ENCODE measurements at regions not wholly inside any gene's neighbourhood (a gene's known extent, or its start where the extent isn't known, plus 50 kb on each side); places are given as distances from the start of the nearest gene placed in this dataset.
A peak's percentile ranks its signal among the peaks of the same experiment; 100 is the strongest.
"Not testable (repeated sequence)": the region's sequence is repeated elsewhere in the genome, so short reads cannot be mapped to it uniquely, and the experiment has no call there.

DNA sequence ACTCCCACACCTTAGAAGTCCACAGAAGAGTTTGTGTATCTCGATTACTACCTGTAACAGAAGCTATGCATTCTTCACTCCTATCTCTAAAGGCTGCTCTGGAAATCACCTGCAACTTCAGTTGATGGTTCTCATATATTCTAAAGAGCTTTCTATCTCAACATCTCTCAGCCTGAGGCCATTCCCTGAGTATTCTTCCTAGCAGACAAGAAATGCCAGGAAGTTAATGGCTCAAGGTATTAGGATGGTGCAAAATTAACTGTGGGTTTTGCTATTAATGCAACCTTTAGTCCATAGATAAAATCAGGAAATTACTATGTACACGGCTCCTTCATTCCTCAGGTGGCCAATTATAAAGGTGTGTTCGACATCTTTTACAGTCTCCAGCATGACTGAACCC, 290.1 kb downstream of the ZNF716 start:
- H3K36me3 Mint-ChIP-seq, H3K4me1 Mint-ChIP-seq, H3K9me3 Mint-ChIP-seq, H3K4me3 Mint-ChIP-seq, H3K27ac Mint-ChIP-seq, H3K27me3 Mint-ChIP-seq: not testable (repeated sequence)

DNA sequence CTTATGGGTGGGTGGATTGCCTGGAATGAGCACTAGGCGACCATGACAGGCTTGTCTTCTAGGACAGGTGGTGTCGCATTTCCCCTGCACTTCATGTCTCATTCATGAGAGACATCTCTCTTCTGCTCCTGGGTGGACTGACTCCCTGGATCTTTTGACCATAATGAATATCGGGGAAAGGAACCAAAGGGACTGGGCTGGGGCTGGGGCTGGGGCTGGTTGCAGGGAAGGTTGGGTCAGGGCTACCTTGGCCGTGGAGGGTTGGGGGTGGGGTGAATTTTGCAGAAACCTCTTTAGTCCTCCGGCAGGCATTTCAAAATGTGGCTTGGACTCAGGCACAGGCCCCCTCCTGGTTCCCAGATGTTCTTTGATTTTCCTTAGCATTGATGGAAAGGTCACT, 319.2 kb downstream of the ZNF716 start:
- H3K9me3 Mint-ChIP-seq: peaks cover 3 to 12% (median 7%) of the 10 kb centered on the region in 3 donors
- no peak overlapping the region for H3K4me3 Mint-ChIP-seq
- H3K27me3 Mint-ChIP-seq: no peaks in the 10 kb centered on the region

DNA sequence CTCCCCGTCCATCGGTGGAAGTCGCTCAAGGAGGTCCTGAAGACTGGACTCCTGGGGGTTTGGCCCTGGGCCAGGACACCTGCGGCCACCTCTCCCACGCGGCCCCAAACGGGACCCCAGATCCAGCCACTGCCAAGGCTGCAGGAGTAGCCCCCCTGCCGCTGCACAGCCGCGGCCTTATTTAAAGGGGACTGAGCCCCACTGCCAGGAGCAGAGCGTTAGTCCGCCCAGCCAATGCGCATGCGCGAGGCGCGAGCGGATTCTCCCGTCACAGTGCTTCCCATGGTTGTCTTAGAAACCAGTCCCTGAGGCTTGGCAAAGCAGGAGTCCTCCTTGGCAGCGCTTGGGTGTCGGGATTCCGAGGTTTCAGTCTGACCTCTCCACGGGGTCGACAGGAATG, 320.0 kb downstream of the ZNF716 start:
- Mint-ChIP-seq H3K27ac (no peak overlapping the region), H3K36me3 (no peaks in the 10 kb centered on the region), H3K9me3 (peaks cover 3 to 12% (median 7%) of the 10 kb centered on the region in 3 donors), H3K4me3 (no peak overlapping the region), H3K27me3 (no peaks in the 10 kb centered on the region), H3K4me1 (no peaks in the 10 kb centered on the region)

More for the DNA sequence above, 319.2 kb downstream of the ZNF716 start:
- Mint-ChIP-seq H3K36me3 (no peaks in the 10 kb centered on the region), H3K4me1 (no peaks in the 10 kb centered on the region), H3K27ac (no peak overlapping the region)

DNA sequence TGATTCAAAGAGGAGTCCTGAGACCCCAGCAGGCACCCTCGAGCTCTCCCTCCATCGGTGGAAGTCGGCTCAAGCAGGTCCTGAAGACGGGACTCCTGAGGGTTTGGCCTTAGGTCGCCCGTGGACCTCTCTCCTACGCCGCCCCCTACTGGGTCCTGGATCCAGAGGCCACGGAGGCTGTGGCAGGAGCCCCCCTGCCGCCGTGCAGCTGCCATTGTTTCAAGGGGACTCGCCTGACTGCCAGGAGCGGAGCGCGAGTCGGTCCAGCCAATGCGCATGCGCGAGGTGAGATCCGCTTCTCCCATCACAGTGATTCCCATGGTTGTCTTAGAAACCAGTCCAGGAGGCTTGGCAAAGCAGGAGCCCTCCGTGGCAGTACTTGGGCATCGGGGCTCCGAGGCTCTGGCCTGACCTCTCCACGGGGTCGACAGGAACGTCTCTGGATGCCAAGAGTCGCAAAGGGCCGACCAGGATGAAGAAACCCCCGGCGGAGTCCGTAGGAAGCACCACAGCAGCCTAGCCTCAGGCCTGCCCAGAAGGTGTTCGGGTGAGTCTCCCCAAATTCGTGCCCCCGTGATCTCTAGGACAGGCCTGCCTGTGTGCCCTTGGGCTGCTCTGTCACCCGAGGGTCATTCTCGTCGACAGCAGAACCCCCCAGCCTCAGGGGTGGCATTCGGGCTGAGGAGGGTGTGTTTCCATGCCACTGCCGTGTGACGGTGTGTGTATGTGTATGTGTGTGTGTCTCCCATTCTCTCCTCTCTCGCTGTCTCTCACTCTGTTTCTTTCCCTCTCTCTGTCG, 322.3 kb downstream of the ZNF716 start:
- Mint-ChIP-seq H3K4me3 (no peak overlapping the region), H3K36me3 (no peaks in the 10 kb centered on the region), H3K27ac (no peak overlapping the region), H3K4me1 (no peaks in the 10 kb centered on the region), H3K27me3 (no peaks in the 10 kb centered on the region), H3K9me3 (peaks cover 4 to 12% (median 10%) of the 10 kb centered on the region in 3 donors)

DNA sequence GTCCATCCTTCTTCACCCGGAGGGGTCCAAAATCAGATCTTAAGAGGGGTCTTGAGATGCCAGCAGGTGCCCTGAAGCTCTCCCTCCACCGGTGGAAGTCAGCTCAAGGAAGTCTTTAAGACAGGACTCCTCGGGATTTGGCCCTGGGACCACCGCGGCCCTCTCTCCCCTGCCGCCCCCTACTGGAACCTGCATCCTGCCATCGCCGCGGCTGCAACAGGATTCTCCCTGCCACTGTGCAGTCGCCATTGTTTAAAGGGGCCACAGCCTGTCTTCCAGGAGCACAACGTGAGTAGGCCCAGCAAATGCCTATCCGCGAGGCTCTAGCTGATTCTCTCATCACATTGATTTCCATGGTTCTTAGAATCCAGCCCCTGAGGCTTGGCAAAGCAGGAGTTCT, 324.3 kb downstream of the ZNF716 start:
- H3K36me3 Mint-ChIP-seq: no peaks in the 10 kb centered on the region
- no peak overlapping the region for H3K4me3 Mint-ChIP-seq
- H3K27me3 Mint-ChIP-seq: no peaks in the 10 kb centered on the region
- H3K9me3 Mint-ChIP-seq: peaks cover 4 to 18% (median 8%) of the 10 kb centered on the region in 3 donors
- H3K27ac Mint-ChIP-seq: no peak overlapping the region
- no peaks in the 10 kb centered on the region for H3K4me1 Mint-ChIP-seq

DNA sequence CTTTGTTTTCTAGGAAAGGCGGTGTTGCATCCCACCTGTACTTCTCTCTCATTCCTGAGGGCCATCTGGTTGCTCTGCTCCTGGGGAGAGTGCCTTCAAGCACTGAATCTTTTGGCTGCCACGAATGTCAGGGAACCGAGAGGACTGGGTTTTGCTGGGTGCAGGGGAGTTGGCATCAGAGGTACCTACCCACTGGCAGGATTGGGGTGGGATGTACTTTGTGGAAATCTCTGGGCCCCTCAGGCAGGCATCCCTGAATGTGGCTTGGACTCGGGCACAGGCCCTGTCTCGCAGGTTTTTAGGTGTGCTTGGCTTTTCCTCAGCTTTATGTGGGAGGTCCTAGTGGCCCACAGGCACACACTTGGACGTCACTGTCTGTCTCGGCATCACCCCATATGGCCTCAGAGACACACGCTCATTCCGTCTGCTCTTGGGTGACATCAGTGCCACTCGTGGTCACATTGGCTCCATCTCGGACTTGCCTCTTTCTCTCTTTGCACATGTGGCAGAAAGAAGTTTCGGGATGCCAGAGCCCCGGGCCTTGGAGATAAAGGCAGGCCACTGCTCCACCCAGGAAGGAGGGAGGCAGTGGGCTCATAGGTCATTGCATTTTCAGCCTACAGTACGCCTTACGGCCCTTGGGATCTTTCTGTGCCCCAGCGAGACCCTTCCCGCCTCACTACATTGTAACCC, 325.6 kb downstream of the ZNF716 start:
- H3K36me3 Mint-ChIP-seq: no peaks in the 10 kb centered on the region
- H3K4me1 Mint-ChIP-seq: no peaks in the 10 kb centered on the region
- no peak overlapping the region for H3K4me3 Mint-ChIP-seq
- peaks cover 4 to 19% (median 10%) of the 10 kb centered on the region in 3 donors for H3K9me3 Mint-ChIP-seq
- H3K27me3 Mint-ChIP-seq: no peaks in the 10 kb centered on the region
- H3K27ac Mint-ChIP-seq: peak overlapping the region in 1 of 3 donors; percentile 59

DNA sequence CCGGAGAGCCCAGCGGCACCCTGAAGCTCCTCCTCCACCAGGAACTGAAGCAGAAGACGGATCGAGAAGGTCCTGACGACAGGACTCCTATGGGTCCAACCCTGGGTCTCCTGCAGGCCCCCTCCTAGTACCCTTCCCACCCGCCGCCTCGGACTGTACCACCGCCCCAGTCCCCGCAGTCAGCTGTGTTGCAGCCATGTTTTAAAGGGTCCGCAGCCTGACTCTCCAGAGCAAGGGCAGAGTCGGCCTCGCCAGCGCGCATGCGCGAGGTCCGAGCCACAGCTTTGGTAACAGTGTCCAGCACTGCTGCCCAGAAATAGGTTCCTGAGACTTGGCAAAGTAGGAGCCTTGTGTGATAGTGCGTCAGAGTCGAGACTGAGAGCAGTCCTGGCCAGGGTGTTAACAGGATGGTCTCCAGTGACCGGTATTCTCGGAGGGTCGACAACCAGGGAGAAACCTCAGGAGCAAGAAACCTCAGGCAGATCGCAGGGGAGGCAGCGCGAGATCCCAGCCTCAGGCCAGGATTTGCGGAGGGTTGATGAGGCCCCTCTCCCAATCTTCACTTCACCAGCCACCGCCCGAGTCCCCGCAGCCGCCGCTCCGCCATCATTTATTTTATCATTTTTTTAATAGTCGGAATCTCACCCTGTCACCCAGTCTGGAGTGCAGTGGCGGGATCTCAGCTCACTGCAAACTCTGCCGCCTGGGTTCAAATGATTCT, 326.3 kb downstream of the ZNF716 start:
- not testable (repeated sequence) for H3K27ac Mint-ChIP-seq, H3K4me1 Mint-ChIP-seq, H3K27me3 Mint-ChIP-seq, H3K36me3 Mint-ChIP-seq, H3K4me3 Mint-ChIP-seq
- H3K9me3 Mint-ChIP-seq: peaks cover 4 to 17% (median 10%) of the 10 kb centered on the region in 3 donors

DNA sequence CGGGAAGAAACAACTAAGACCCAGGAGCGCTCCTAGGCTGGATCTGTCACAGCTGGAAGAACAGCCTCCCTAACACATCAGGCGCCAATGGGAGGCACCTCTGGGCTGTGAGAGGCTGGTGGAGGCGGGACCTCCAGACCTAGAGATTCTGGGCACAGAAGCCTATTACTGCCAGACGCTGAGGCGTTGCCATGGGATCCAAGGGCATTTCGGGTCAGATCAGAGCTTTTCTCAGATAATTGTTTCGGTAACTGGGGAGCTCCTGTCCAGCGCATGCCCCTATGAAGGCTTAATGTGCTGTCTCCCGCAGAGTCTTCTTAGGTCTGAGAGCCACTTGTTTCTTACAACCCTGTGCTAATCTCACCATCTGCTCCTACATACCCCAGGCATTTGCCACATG, 339.2 kb downstream of the ZNF716 start:
- H3K27me3 Mint-ChIP-seq: no peaks in the 10 kb centered on the region
- no peak overlapping the region for H3K4me3 Mint-ChIP-seq
- H3K36me3 Mint-ChIP-seq: no peaks in the 10 kb centered on the region
- peaks cover 0 to 8% (median 5%) of the 10 kb centered on the region in 3 donors for H3K9me3 Mint-ChIP-seq
- peaks cover 0 to 2% (median 0%) of the 10 kb centered on the region in 3 donors for H3K4me1 Mint-ChIP-seq
- H3K27ac Mint-ChIP-seq: no peak overlapping the region

DNA sequence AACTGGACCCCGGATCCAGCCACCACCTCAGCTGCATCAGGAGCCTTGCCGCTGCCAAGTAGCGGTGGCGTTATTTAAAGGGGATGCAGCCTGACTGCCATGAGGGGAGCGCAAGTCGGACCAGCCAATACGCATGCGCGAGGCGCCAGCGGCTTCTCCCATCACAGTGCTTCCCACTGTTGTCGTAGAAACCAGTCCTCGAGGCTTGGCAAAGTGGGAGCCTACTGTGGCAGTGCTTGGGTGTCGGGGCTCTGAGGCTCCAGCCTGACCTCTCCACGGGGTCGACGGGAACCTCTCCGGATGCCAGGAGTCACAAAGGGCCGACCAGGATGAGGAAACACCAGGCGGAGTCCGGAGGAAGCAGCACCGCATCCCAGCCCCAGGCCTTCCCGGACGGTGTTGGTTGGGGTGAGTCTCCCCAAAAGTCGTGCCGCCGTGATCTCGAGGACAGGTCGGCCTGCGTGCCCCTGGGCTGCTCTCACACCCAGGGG, 369.6 kb downstream of the ZNF716 start:
- Mint-ChIP-seq H3K4me1 (no peaks in the 10 kb centered on the region), H3K27ac (no peak overlapping the region), H3K9me3 (peaks cover 4 to 9% (median 7%) of the 10 kb centered on the region in 3 donors), H3K36me3 (no peaks in the 10 kb centered on the region), H3K27me3 (no peaks in the 10 kb centered on the region), H3K4me3 (no peak overlapping the region)

DNA sequence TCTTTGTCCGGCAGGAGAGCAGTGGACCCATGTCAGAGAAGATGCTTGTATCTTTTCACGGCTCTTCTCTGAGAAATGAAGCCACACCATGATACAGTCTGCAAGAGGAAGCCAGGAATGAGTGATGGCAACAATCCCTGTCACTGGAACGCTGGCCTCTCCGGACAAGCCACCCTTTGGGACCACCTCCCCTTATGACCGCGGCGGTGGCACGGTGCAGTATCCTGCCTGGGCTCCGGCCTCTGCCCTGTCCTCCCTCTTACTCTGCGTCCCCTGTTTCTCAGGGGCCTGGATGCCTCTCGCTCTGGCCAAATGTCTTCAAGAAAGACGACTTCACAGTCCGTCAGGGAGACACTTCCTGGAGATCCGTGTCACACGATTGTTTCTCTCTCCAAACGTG, 370.5 kb downstream of the ZNF716 start:
- H3K27ac Mint-ChIP-seq: no peak overlapping the region
- H3K27me3 Mint-ChIP-seq: no peaks in the 10 kb centered on the region
- H3K4me1 Mint-ChIP-seq: no peaks in the 10 kb centered on the region
- H3K36me3 Mint-ChIP-seq: no peaks in the 10 kb centered on the region
- peaks cover 4 to 9% (median 7%) of the 10 kb centered on the region in 3 donors for H3K9me3 Mint-ChIP-seq
- no peak overlapping the region for H3K4me3 Mint-ChIP-seq

DNA sequence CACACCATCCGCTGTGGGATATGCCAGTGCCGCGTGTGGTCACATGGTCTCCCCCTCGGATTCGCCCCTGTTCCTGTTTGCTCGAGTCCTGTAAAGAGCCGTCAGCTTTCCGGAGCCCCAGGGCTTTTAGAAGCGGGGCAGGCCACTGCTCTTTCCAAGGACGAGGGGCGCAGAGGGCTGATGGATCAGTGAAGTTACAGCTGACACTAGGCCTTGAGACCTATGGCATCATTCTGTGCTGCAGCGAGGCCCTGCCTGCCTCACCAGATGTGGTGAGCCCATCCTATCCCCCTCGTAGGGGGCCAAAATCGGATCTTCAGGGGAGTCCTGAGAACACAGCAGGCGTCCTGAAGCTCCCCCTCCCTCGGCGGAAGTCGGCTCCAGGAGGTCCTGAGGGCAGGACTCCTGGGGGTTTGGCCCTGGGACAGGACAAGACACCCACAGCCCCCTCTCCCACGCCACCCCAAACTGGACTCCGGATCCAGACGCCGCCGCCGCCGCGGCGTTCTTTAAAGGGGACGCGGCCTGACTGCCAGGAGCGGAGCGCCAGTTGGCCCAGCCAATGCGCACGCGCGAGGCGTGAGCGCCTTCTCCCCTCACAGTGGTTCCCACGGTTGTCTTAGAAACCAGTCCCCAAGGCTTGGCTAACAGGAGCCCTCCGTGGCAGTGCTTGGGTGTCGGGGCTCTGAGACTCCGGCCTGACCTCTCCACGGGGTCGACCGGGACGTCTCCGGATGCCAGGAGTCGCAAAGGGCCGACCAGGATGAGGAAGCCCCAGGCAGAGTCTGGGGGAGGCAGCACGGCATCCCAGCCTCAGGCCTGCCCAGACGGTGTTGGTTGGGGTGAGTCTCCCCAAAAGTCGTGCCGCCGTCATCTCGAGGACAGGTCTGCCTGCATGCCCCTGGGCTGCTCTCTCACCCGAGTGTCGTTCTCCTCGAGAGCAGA, 371.7 kb downstream of the ZNF716 start:
- Mint-ChIP-seq H3K4me3 (no peak overlapping the region), H3K9me3 (peaks cover 4 to 9% (median 7%) of the 10 kb centered on the region in 3 donors), H3K27me3 (no peaks in the 10 kb centered on the region), H3K4me1 (no peaks in the 10 kb centered on the region), H3K27ac (peak overlapping the region in 1 of 3 donors; percentile 64), H3K36me3 (no peaks in the 10 kb centered on the region)

DNA sequence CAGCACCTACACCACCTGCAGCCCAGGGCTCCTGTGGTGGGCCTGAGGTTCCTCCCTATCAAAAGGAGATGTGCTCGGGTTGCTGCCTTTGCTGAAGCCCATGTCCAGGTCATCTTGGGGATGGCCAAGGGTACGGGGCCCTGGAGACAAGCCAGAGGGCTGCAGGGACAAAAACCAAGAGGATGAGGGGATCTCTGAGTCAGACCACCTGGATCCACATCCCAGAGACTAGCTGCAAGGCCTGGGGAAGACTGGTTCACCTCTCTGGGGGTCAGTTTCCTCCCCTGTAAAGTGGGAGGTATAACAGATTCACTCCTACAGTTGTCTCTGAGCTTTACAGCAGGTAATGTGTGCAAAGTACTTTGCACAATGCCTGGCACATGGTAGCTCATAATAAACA, 376.6 kb downstream of the ZNF716 start:
- H3K27ac Mint-ChIP-seq, H3K27me3 Mint-ChIP-seq, H3K4me3 Mint-ChIP-seq, H3K36me3 Mint-ChIP-seq, H3K9me3 Mint-ChIP-seq, H3K4me1 Mint-ChIP-seq: not testable (repeated sequence)

DNA sequence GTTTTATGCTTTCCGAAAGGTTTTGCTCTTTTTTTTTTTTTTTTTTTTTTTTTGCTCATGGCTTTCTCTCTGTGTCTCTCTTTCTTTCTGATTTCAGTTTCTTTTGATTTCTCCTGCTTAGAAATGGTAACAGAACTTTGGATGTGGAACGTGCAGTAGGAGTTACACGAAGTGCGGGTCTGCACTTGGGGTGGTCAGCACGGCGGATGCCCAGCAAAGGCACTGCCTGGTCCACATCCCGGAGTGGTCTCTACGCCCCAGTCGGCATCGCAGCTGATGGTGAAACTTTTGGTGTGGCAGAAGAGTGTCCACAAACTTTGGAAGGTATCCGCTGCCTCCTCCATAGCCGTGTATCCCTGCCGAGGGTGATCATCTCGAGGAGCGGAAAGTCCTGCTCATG, 385.2 kb downstream of the ZNF716 start:
- not testable (repeated sequence) for H3K27me3 Mint-ChIP-seq, H3K4me1 Mint-ChIP-seq, H3K4me3 Mint-ChIP-seq, H3K36me3 Mint-ChIP-seq, H3K9me3 Mint-ChIP-seq, H3K27ac Mint-ChIP-seq

DNA sequence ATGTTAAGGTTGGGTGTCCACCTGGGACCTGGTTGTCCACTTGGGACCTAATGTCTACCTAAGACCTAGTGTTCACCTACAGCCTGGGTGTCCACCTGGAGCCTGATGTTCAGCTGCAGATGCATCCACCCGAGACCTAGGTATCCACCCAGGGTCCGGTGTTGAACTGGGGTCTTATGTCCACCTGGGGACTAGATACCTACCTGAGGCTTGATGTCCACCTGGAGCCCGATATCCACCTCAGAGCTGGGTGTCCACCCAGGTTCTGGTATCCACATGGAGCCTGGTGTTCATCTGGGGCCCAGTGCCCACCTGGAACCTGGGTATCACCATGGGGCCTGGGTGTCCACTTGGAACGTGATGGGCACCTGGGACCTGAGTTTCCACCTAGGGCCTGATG, 389.2 kb downstream of the ZNF716 start:
- H3K9me3 Mint-ChIP-seq, H3K4me3 Mint-ChIP-seq, H3K27ac Mint-ChIP-seq, H3K36me3 Mint-ChIP-seq, H3K4me1 Mint-ChIP-seq, H3K27me3 Mint-ChIP-seq: not testable (repeated sequence)
